MG63 (cell line): ENCODE measurements at regions not wholly inside any gene's neighbourhood (a gene's known extent, or its start where the extent isn't known, plus 50 kb on each side); places are given as distances from the start of the nearest gene placed in this dataset.
A peak's percentile ranks its signal among the peaks of the same experiment; 100 is the strongest.
"Not testable (repeated sequence)": the region's sequence is repeated elsewhere in the genome, so short reads cannot be mapped to it uniquely, and the experiment has no call there.

ENCODE experiments used
- DNase-seq: peaks from one replicate; pipeline ENCODE4 v3.0.0-alpha.2; 2020
- H3K27me3 ChIP-seq: fragments of 250-450 bp; sonication (Bioruptor Pico); 2 replicates; pipeline ENCODE4 v1.5.1; 2020; ENCODE audit warnings: mild to moderate bottlenecking, moderate library complexity
- H3K36me3 ChIP-seq: fragments of 250-450 bp; sonication (Bioruptor Pico); 2 replicates; pipeline ENCODE4 v1.5.1; 2020; ENCODE audit warnings: mild to moderate bottlenecking, moderate library complexity
- H3K4me3 ChIP-seq: fragments of 250-450 bp; sonication (Bioruptor Pico); 2 replicates; pipeline ENCODE4 v1.5.1; 2020; ENCODE audit warnings: mild to moderate bottlenecking, moderate library complexity
- H3K9me3 ChIP-seq: fragments of 250-450 bp; sonication (Bioruptor Pico); 2 replicates; pipeline ENCODE4 v1.5.1; 2020; ENCODE audit warnings: mild to moderate bottlenecking, moderate library complexity

DNA sequence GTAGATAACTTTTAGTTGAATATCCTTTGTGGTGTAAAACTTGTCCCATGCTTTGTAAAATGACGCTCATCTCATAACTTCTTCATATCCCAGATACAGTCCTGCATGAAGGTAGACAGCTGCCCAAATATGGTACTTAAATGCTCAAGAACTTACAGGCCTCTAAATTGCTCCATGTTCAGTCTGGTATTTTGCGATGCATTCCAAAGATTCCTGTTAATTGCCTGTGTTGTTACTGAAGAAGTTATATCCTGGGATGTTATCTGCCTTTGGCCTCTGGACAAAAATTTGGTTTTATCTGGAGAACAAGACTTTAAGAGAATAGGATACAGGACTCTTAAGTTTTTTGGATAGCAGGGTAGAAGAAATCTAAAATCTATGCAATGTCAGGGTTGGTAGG lies 473.0 kb downstream of the PCNX1 start:
- H3K9me3 ChIP-seq: no peaks in the 10 kb centered on the region
- H3K4me3 ChIP-seq: no peak overlapping the region
- no peaks in the 10 kb centered on the region for H3K27me3 ChIP-seq
- no peaks in the 10 kb centered on the region for H3K36me3 ChIP-seq
- DNase-seq: no peak

DNA sequence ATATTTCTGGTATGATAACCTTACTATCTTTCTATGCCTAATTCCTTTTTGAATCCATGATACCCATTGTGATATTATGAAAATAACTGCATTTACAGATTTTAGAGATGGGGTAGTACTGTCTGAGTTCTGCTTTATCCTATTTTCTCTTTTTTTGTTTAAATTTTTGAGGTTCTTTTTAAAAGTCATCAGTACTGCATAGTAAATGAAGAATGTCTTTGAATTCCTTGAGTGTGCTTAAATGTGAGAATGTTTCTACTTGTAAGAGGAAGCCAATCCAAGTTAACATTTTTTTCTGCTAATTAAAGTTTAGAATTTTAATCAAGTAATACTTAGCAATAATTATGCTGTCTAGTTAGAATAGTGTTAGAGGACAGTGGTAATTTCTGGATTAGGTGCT lies 474.6 kb downstream of the PCNX1 start:
- no peaks in the 10 kb centered on the region for H3K27me3 ChIP-seq
- no peaks in the 10 kb centered on the region for H3K9me3 ChIP-seq
- H3K4me3 ChIP-seq: no peak overlapping the region
- H3K36me3 ChIP-seq: no peaks in the 10 kb centered on the region
- no peak for DNase-seq

DNA sequence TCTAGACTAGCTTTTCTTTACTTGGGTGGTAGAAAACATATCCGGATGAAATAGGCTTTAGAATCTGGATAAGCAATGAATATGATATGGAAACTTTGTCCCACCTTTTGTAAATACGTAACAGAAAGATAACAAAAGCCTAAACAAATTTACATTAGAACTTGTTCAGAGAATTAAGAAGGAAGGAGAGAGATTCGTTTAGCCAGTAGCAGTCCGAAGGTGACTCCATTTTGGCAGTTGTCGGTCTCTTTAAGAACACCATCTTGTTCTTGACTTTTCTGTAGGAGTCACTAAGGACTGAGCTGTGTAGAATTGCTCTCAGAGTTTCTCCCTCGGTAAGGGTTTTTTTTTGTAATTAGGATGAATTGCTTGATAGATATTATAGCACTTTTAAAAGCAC lies 475.1 kb downstream of the PCNX1 start:
- no peak for DNase-seq

DNA sequence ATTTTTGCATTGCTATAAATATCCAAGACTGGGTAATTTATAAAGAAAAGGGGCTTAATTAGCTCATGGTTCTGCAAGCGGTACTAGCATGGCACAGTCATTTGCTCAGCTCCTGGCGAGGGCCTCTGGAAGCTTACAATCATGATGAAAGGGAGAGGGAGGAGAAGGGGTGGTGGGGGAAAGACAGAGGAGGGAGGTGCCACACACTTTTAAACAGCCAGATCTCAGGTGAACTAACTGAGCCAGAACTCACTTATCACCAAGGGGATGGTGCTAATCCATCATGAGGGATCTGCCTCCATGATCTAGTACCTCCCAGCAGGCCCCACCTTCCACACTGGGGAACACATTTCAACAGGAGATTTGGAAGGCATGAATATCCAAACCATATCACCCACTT lies 476.3 kb downstream of the PCNX1 start:
- no peak overlapping the region for H3K4me3 ChIP-seq
- no peak for DNase-seq

More for the DNA sequence above, 475.1 kb downstream of the PCNX1 start:
- H3K4me3 ChIP-seq: no peak overlapping the region
- H3K9me3 ChIP-seq: no peaks in the 10 kb centered on the region
- no peaks in the 10 kb centered on the region for H3K27me3 ChIP-seq
- H3K36me3 ChIP-seq: no peaks in the 10 kb centered on the region

DNA sequence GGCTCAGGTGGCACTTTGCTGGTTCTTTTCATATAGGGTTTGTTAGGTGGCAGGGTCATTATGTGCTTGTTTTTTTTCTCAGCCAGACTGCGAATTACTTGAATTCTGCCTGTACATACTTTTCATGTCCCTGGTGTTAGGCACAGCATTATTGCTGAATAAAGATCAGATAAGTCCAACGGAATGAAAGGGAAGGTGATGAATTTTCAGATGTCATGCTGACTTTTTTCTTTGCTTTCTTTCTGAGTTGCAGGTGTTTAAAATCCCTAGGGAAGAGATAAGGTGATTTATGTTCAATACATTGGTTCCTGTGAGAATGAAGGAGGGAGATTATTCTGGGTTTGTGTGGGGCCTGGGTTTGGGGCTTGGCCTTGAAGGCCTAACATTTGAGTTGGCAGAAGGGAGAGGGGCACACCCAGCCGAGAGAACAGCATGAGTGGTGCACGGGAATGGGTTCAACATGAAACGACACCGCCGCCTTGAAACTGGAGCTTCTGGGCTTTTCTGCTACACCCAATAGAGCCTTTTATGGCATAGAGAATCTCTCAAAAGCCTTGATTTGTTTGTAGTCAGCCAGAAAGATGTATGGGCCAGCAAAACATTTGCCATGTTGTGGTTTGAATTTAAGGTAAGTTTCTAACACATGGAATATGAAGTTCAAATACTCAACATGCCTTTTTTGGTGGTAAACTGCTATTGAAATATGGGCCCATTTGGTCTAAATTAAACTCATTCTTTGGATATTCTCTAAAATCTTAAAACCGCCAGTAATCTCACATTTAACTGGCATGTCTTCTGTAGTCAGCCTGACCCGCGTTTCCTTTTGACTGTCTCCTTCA lies 477.0 kb downstream of the PCNX1 start:
- no peak for DNase-seq
- Histone ChIP-seq H3K27me3 (no peaks in the 10 kb centered on the region), H3K4me3 (no peak overlapping the region), H3K9me3 (no peaks in the 10 kb centered on the region), H3K36me3 (no peaks in the 10 kb centered on the region)

More for the DNA sequence above, 476.3 kb downstream of the PCNX1 start:
- Histone ChIP-seq H3K9me3 (no peaks in the 10 kb centered on the region), H3K36me3 (no peaks in the 10 kb centered on the region), H3K27me3 (no peaks in the 10 kb centered on the region)

DNA sequence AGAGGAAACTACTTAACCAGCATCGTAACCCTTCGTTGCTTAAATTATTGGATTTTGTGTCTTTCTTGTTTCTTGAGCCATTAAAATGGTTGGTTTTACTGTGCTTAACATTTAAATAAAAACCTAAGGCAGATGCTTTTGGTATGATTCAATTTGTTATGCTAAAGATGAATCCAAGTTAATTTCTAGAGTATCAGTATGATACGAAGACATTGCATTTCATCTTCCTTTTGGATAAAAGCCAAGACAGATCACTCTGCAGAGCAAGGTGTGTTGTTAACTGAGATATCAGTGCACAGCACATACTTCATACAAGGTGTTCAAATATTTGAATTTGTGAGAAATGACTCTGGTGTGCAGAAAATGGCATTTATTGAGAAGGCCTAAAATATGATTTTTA lies 480.5 kb downstream of the PCNX1 start:
- H3K36me3 ChIP-seq: no peaks in the 10 kb centered on the region
- no peaks in the 10 kb centered on the region for H3K27me3 ChIP-seq
- no peak for DNase-seq
- H3K4me3 ChIP-seq: no peak overlapping the region
- no peaks in the 10 kb centered on the region for H3K9me3 ChIP-seq

DNA sequence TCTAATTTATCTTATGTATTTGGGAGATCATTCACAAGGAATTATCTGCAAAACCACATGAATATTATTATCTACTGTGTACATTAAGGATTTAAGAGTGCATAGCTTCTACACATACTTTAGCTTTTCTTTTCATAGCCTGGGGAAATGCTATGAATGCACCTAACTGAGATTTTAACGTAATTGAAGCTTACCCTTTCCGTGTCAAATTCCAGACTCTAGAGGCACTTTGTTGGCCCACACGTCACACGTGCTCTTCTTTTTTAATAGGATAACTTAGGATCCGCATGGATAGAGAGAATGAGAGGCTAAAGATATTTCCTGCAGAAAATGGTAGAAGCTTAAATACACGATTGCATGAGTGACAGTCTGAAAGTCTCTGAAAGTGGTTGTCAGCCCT lies 481.1 kb downstream of the PCNX1 start:
- H3K36me3 ChIP-seq: no peaks in the 10 kb centered on the region
- no peaks in the 10 kb centered on the region for H3K9me3 ChIP-seq
- no peak for DNase-seq
- no peaks in the 10 kb centered on the region for H3K27me3 ChIP-seq
- H3K4me3 ChIP-seq: no peak overlapping the region

DNA sequence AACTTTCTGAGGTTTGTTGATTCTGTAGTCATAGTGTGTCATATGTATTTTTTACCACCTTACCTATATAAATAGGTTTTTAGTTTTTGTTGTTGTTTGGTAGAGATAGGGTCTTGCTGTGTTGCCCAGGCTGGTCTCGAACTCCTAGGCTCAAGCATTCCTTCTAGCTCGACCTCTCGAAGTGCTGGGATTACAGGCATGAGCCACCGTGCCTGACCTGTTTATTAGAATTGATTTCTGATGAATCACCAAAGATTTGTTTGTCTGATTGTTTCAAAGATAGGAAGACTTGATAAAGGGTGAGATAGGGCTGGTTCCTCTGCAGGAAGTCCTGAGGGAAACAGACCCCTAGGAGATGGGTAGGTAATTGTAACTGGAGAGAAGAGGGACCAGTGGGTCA lies 481.6 kb downstream of the PCNX1 start:
- H3K9me3 ChIP-seq: no peaks in the 10 kb centered on the region
- H3K36me3 ChIP-seq: no peaks in the 10 kb centered on the region
- no peak for DNase-seq
- H3K4me3 ChIP-seq: no peak overlapping the region
- no peaks in the 10 kb centered on the region for H3K27me3 ChIP-seq

DNA sequence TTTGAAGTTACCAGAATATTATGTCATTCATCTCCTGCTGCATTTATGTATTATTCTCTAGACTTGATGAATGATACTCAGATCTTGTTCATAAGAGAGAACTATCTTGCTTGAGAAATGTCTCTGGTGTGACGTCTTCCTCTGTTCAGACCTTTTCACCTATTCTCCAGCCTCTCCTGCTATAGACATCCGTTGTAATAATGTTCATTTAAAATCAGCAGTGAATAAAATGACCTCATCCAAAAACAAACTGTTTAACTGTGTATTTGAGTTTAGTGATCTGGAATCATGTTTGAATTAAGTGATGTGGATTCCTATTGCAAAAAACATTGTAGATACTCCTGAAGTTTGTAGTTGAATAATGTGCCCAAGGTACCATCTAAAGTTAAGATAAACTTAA lies 487.1 kb downstream of the PCNX1 start:
- Histone ChIP-seq H3K27me3 (no peaks in the 10 kb centered on the region), H3K36me3 (no peaks in the 10 kb centered on the region), H3K4me3 (no peak overlapping the region), H3K9me3 (no peaks in the 10 kb centered on the region)
- no peak for DNase-seq

DNA sequence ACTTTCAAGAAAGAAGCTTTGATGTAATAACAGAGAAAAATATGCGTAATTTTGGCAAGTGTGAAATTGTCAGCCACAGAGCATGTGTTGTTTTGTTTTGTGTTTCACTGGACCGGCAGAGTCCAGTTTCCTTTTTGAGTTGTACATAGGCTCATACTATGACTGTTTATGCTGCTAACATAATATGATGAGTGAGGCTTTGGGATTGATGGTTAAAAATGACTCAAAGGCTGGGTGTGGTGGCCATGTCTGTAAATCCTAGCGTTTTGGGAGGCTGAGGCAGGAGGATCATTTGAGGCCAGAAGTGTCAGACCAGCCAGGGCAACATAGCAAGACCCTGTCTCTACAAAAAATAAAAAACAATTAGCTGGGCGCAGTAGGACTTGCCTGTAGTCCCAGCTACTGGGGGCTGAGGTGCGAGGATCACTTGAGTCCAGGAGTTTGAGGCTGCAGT lies 487.9 kb downstream of the PCNX1 start:
- Histone ChIP-seq H3K36me3 (no peaks in the 10 kb centered on the region), H3K4me3 (no peak overlapping the region), H3K9me3 (no peaks in the 10 kb centered on the region), H3K27me3 (no peaks in the 10 kb centered on the region)
- no peak for DNase-seq

DNA sequence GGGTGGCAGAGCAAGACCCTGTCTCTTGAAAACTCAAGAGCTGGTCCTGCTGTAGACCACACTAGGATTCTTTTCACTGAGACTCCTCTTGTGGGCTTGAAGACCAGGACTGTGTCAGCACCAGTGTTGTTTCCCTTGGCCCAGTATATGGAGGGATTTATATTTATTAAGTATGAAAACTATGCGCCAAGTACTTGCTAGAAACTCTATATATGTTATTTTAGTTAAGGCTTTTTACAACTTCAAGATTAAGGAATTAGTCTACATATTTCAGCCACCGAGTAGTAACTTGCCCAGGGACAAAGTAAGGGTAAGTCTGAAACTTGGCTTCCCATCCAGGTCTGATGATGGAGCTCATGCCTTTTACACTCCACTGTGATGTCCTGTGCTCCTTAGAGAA lies 488.4 kb downstream of the PCNX1 start:
- Histone ChIP-seq H3K4me3 (no peak overlapping the region), H3K9me3 (no peaks in the 10 kb centered on the region), H3K36me3 (no peaks in the 10 kb centered on the region), H3K27me3 (no peaks in the 10 kb centered on the region)
- DNase-seq: no peak

DNA sequence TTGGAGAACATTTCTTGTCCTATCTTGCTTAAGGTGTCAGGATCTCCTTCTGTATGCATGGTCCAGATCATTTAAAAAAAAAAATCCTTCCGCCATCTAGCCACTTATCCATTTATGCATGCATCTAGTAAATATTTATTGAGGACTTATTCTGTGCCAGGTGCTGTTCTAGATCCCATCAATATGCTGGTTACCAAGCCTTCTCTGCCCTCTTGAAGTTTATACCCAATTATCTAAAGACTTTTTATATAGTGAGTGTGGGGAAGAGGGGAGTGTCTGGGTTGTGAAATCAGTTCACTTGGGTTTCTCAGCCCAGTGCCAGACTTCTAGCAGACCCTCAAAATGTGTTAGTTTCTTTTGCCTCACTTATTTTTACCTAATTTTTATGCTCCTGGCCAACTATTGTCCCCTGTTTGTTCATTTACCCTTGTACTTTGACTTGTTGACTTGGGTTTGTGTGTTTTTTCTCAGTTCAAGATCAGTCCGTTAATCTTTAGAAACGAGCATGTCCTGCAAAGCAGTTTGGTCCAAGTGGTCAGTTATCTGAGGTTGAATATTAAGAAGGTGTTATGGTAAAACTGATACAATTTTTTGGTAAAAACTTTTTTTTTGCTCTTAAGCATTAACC lies 488.9 kb downstream of the PCNX1 start:
- H3K36me3 ChIP-seq: no peaks in the 10 kb centered on the region
- no peaks in the 10 kb centered on the region for H3K9me3 ChIP-seq
- no peak for DNase-seq
- H3K4me3 ChIP-seq: no peak overlapping the region
- no peaks in the 10 kb centered on the region for H3K27me3 ChIP-seq

DNA sequence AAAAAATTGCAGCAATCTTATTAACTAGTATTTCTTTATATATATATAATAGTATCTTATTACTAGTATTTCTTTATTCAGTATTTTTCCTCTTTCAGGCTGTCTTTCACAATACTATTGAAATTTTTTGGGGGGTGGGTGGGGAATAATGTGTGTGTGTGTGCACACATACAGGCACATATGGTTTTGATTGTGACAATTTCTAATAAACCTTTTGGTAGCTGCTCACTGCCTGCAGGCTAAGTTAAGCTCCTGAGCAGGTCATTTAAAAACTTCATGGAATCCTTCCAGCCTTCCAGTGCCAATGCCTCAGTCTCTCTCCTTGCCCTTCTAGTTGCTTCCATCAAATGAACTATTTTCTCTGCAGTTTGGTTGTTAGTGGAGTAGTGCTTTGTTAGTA lies 490.1 kb downstream of the PCNX1 start:
- Histone ChIP-seq H3K4me3 (no peak overlapping the region), H3K36me3 (no peaks in the 10 kb centered on the region), H3K9me3 (no peaks in the 10 kb centered on the region), H3K27me3 (no peaks in the 10 kb centered on the region)
- DNase-seq: no peak

DNA sequence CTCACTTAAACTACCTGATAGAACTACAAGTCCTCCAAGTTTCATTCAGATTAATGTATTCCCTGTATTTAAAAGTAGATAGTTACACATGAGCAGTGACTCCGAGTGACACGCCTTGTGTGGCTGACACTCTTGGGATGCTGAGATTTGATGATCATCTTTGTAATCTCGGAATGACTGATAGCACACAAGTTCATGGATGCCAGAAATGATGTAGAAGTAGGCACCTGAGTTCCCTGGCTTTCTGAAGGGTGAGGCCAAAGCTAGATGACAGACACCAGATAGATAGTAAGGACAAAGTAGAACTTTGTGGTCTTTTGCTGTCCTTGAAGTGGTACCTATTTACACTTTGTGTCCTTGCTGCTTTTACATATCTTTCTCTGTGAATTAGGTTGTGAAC lies 491.2 kb downstream of the PCNX1 start:
- Histone ChIP-seq H3K4me3 (no peak overlapping the region), H3K27me3 (no peaks in the 10 kb centered on the region)

DNA sequence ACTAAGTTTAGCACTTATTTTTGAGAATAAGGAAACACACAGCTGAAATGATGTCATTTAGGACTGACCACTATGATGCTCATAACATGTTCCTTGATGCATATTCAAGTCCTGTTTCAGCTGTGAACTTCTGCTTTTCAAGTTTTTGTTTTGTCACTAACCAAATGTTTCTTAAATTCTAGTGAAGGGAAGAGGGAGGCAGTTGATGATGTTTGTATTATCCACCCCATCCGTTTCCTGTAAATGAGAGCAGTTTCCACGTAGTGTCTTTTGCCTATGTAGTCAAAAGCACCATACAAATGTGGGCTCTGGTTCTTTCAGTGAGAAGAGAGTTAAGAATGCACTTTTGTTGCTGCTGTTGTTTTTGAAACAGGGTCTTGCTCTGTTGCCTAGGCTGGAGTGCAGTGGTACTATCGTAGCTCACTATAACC lies 491.8 kb downstream of the PCNX1 start:
- H3K9me3 ChIP-seq: no peaks in the 10 kb centered on the region
- no peaks in the 10 kb centered on the region for H3K27me3 ChIP-seq
- H3K36me3 ChIP-seq: no peaks in the 10 kb centered on the region
- H3K4me3 ChIP-seq: no peak overlapping the region
- no peak for DNase-seq

More for the DNA sequence above, 491.2 kb downstream of the PCNX1 start:
- DNase-seq: no peak
- H3K36me3 ChIP-seq: no peaks in the 10 kb centered on the region
- H3K9me3 ChIP-seq: no peaks in the 10 kb centered on the region

DNA sequence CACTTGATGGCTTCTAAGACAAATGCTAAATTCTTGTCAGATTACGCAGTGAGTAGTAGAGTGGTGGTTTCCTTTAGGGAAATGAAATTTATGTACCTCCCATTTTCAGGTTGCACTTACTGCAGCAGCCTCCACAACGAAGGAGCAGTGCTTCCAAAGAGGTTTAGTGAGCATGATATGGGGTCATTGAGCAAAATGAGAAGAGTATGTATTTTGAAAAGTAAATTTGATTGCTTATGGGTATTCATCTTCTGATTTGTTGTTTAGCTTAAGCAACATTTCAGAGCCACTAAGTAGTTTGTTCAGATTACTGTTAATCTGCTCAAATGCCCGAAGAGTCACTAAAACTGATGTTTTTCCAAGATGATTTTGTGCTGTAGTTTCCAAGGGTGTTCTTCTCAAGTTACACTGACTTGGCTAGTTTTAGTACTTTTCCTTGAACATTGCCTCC lies 493.6 kb downstream of the PCNX1 start:
- Histone ChIP-seq H3K4me3 (no peak overlapping the region), H3K36me3 (no peaks in the 10 kb centered on the region), H3K9me3 (no peaks in the 10 kb centered on the region), H3K27me3 (no peaks in the 10 kb centered on the region)
- no peak for DNase-seq

DNA sequence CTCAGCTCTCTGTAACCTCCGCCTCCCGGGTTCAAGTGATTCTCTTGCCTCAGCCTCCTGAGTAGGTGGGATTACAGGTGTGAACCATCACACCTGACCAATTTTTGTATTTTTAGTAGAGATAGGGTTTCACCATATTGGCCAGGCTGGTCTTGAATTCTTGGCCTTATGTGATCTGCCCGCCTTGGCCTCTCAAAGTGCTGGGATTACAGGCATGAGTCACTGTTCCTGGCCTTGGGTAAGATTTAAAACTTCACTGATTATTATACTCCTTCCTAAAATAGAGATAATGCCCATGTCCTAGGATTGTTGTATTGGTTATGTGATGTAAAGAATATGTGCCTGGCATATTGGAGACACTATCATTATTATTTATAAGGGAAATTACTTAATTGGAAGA lies 495.2 kb downstream of the PCNX1 start:
- H3K27me3 ChIP-seq, H3K9me3 ChIP-seq, H3K36me3 ChIP-seq, H3K4me3 ChIP-seq: not testable (repeated sequence)
- peak; percentile 46 for DNase-seq

DNA sequence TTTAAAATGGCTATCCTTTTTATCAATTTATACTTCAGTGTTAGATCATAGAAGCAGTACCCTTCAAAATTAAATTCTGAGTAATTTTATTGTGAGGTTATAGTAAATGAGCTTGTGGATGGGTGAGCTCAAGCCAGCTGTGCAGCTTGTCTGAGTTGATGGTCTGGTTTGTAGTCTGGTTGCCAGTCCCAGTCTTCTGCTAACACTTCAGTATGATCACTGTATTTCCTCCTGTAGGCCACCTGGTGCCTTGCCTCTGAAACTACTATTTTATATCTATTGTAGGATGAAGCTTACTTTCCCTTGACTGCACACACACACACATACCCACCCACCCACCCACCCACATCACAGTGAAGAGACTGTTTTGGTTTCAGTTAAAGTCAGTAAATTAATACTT lies 496.4 kb downstream of the PCNX1 start:
- no peak for DNase-seq
- H3K4me3 ChIP-seq: no peak overlapping the region
- no peaks in the 10 kb centered on the region for H3K36me3 ChIP-seq

More for the DNA sequence above, 496.4 kb downstream of the PCNX1 start:
- H3K9me3 ChIP-seq: no peaks in the 10 kb centered on the region
- no peaks in the 10 kb centered on the region for H3K27me3 ChIP-seq
